Type B pancreatic cell (in vitro differentiated cells): ENCODE measurements at regions not wholly inside any gene's neighbourhood (a gene's known extent, or its start where the extent isn't known, plus 50 kb on each side); places are given as distances from the start of the nearest gene placed in this dataset.
"Not testable (repeated sequence)": the region's sequence is repeated elsewhere in the genome, so short reads cannot be mapped to it uniquely, and the experiment has no call there.

Source experiments
- DNase-seq: peaks from one replicate; pipeline ENCODE4 v3.0.0; 2021; ENCODE audit warnings: mixed read lengths; ENCODE audit not compliant: unreplicated experiment; ENCODE audit errors: extremely low spot score
- H3K27ac Mint-ChIP-seq: 2 replicates; pipeline ENCODE4 v1.8.0; 2021; ENCODE audit warnings: mild to moderate bottlenecking, mixed read lengths
- H3K27me3 Mint-ChIP-seq: 2 replicates; pipeline ENCODE4 v1.8.0; 2021; ENCODE audit warnings: mixed read lengths
- H3K36me3 Mint-ChIP-seq: 2 replicates; pipeline ENCODE4 v1.8.0; 2021; ENCODE audit warnings: mixed read lengths
- H3K4me1 Mint-ChIP-seq: one replicate; pipeline ENCODE4 v1.8.0; 2021; ENCODE audit warnings: mixed read lengths; ENCODE audit not compliant: unreplicated experiment
- H3K4me3 Mint-ChIP-seq: 2 replicates; pipeline ENCODE4 v1.8.0; 2021; ENCODE audit warnings: mild to moderate bottlenecking, mixed read lengths
- H3K9me3 Mint-ChIP-seq: 2 replicates; pipeline ENCODE4 v1.8.0; 2021; ENCODE audit warnings: mixed read lengths
- CTCF ChIP-seq: fragments of 200-600 bp; sonication (generic); conservative IDR thresholded peaks from 2 replicates; pipeline ENCODE4 v1.5.0; 2021; ENCODE audit warnings: antibody characterized with exemption, mild to moderate bottlenecking

GRCh38 chr1:66464351-66464750 is 69.6 kb upstream of the SGIP1 start:
- no peak for TF ChIP-seq CTCF
- Mint-ChIP-seq H3K27me3 (peaks cover 14% of the 10 kb centered on the region), H3K4me1 (no peaks in the 10 kb centered on the region), H3K27ac (no peak overlapping the region), H3K4me3 (no peak overlapping the region), H3K36me3 (no peaks in the 10 kb centered on the region), H3K9me3 (peaks cover 13% of the 10 kb centered on the region)
- DNase-seq, result no peak

DNA sequence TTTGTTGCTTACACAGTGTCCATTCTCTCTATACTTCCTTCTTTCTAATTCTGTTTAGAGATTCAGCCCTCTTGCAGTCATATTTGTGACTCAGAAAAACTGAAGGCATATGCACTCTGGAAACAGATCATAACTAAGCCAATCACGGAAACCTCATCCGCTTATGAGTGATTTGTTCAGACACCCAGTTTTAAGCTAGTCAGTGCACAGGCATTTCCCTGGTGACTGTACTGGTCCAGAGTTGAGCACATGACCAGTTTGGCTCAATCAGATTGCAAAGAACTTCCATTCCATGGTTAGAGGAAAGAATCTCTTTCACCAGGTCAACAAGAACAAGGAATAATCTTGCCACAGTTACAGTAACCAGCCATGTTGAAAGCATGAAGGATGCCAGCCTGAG is 69.2 kb upstream of the SGIP1 start:
- Mint-ChIP-seq H3K9me3 (peaks cover 9% of the 10 kb centered on the region), H3K27me3 (peaks cover 14% of the 10 kb centered on the region), H3K4me3 (no peak overlapping the region), H3K36me3 (no peaks in the 10 kb centered on the region), H3K4me1 (no peaks in the 10 kb centered on the region), H3K27ac (no peak overlapping the region)
- DNase-seq, result no peak
- TF ChIP-seq CTCF, result no peak

- peaks cover 17% of the 10 kb centered on the region for H3K27me3 Mint-ChIP-seq
- H3K4me1 Mint-ChIP-seq, DNase-seq, H3K4me3 Mint-ChIP-seq, H3K36me3 Mint-ChIP-seq, H3K9me3 Mint-ChIP-seq, H3K27ac Mint-ChIP-seq: not testable (repeated sequence)
These were observed 67.3 kb upstream of the SGIP1 start for GRCh38 chr1:66466695-66467094.

DNA sequence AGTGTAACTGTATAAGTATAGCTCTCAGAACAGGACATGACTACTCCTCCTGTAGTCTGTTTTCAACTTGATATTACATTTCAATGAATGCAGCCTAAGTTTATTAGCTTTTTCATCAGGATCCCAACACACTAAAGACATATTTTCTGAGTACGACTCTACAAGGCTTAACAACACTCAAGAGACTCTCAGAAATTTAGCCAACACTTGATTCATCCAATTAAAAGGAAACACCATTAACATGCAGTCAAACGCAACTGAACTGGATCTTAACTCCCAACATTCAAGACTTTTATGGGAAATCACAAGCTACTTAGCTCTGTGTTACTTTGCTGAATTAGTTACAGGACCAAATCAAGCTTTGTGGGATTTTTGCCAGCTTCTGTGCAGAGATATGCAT is 65.2 kb upstream of the SGIP1 start:
- no peaks in the 10 kb centered on the region for H3K4me1 Mint-ChIP-seq
- H3K27me3 Mint-ChIP-seq, result peaks cover 17% of the 10 kb centered on the region
- H3K36me3 Mint-ChIP-seq, result no peaks in the 10 kb centered on the region
- H3K27ac Mint-ChIP-seq, result no peak overlapping the region
- no peak for TF ChIP-seq CTCF
- no peak for DNase-seq
- H3K9me3 Mint-ChIP-seq, result no peaks in the 10 kb centered on the region
- H3K4me3 Mint-ChIP-seq, result no peak overlapping the region

- H3K27ac Mint-ChIP-seq, result no peak overlapping the region
- H3K36me3 Mint-ChIP-seq, result no peaks in the 10 kb centered on the region
- H3K4me3 Mint-ChIP-seq, result no peak overlapping the region
- no peaks in the 10 kb centered on the region for H3K4me1 Mint-ChIP-seq
- H3K9me3 Mint-ChIP-seq, result peaks cover 3% of the 10 kb centered on the region
- no peak for TF ChIP-seq CTCF
- DNase-seq, result no peak
- H3K27me3 Mint-ChIP-seq, result peaks cover 11% of the 10 kb centered on the region
These were observed 58.0 kb upstream of the SGIP1 start for GRCh38 chr1:66475940-66476339.

DNA sequence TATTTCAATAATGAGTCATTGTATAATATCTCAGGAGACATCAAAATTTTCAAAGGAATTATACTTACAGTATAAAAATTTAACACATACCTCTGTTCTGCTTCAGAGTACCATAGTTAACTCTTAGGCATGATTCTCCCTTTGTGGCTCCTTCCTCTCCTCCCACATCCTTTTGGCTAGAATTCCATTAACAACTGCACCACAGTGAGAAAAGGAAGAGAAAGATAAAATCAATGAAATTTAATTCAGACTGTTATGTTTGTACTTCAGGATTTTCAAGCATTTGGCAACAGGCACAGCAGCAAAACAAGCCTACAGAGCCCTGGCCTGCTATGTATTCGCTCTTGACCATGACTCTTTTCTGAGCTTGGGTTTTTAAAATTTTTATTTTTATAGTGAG is 57.2 kb upstream of the SGIP1 start:
- H3K9me3 Mint-ChIP-seq, result peaks cover 3% of the 10 kb centered on the region
- no peak for DNase-seq
- H3K36me3 Mint-ChIP-seq, result no peaks in the 10 kb centered on the region
- H3K4me1 Mint-ChIP-seq, result no peaks in the 10 kb centered on the region
- peaks cover 9% of the 10 kb centered on the region for H3K27me3 Mint-ChIP-seq
- no peak for TF ChIP-seq CTCF
- no peak overlapping the region for H3K4me3 Mint-ChIP-seq
- H3K27ac Mint-ChIP-seq, result no peak overlapping the region
